Uterus (tissue), 3 donors: ENCODE measurements at regions not wholly inside any gene's neighbourhood (a gene's known extent, or its start where the extent isn't known, plus 50 kb on each side); places are given as distances from the start of the nearest gene placed in this dataset.

Experiments used
- DNase-seq, 2 donors: peaks; one replicate each; pipeline ENCODE4 v3.0.0-alpha.2; 2019 to 2020
- H3K27ac ChIP-seq, 2 donors: fragments of 200-600 bp; sonication (generic); 1 replicate in 1 of 2; 2 replicates in 1 of 2; pipeline ENCODE4 v1.5.1; 2016 to 2018
- H3K27me3 ChIP-seq, 2 donors: fragments of 200-600 bp; sonication (generic); one replicate each; pipeline ENCODE4 v1.5.1; 2018 to 2019; ENCODE audit warnings: control low read depth in 1 of 2
- H3K36me3 ChIP-seq, 2 donors: fragments of 200-600 bp; sonication (generic); one replicate each; pipeline ENCODE4 v1.5.1; 2019; ENCODE audit warnings: control low read depth in 1 of 2
- H3K4me1 ChIP-seq, 2 donors: fragments of 200-600 bp; sonication (generic); one replicate each; pipeline ENCODE4 v1.5.1; 2018 to 2019; ENCODE audit warnings: control low read depth in 1 of 2
- H3K4me3 ChIP-seq, 2 donors: fragments of 200-600 bp; sonication (generic); 1 replicate in 1 of 2; 2 replicates in 1 of 2; pipeline ENCODE4 v1.5.1; 2018 to 2019; ENCODE audit warnings: mild to moderate bottlenecking in 1 of 2
- H3K9me3 ChIP-seq, 2 donors: fragments of 200-600 bp; sonication (generic); one replicate each; pipeline ENCODE4 v1.5.1; 2019; ENCODE audit warnings: control low read depth in 1 of 2
- CTCF ChIP-seq, 4 experiments: fragments of 200-600 bp in 2 of 4; fragments of 450-650 bp in 2 of 4; sonication (generic) in 2 of 4; IDR thresholded peaks; one replicate each; pipeline ENCODE4 v1.5.1; 2016 to 2019; ENCODE audit warnings: antibody characterized with exemption in 4 of 4, mild to moderate bottlenecking in 2 of 4, moderate library complexity in 1 of 4
- POLR2A ChIP-seq, 2 donors: fragments of 450-650 bp; IDR thresholded peaks; one replicate each; pipeline ENCODE4 v1.6.1; 2016; ENCODE audit warnings: antibody characterized with exemption in 2 of 2, mild to moderate bottlenecking in 1 of 2, moderate library complexity in 1 of 2
- intact Hi-C: fragments of 100-400 bp; cut with DNase I; formaldehyde crosslinking; loops from one replicate; pipeline ENCODE4 v1.15.1; 2023; ENCODE audit warnings: low total_unique reads
- donor health status: DM: yes; HTN: yes; CAD: no.

DNA sequence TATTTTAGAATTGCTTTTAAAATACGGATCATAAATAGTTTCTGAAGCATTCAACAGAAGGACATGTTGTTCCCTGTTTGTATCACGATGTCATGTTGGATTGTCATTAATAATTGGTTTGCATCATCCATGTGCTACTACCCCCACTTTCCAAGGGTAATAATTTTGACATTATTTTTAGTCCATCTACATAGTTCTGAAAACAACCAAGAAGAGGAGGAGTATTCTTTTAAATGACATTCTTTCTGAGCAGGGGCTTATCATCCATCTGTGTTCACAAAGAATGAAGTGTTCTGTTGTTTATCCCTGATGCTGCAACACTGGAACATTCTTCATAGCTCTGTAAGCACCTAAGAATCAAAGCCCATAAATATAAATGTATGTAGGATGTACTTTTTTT, 151.0 kb upstream of the CITED2 start:
- peak overlapping the region; percentile 79 to 94 for H3K27ac ChIP-seq
- TF ChIP-seq POLR2A (IDR thresholded peaks at IDR 0.05): no peak
- TF ChIP-seq CTCF (IDR thresholded peaks at IDR 0.05): no peak
- H3K36me3 ChIP-seq: no peaks in the 10 kb centered on the region
- no peaks in the 10 kb centered on the region for H3K27me3 ChIP-seq
- no peak for DNase-seq
- H3K9me3 ChIP-seq: no peaks in the 10 kb centered on the region
- H3K4me3 ChIP-seq: no peak overlapping the region
- no peaks in the 10 kb centered on the region for H3K4me1 ChIP-seq
- intact Hi-C loops: loop anchor here (2.0 kb wide), 1 partner anchor 151 kb away; the partner anchor contains the start of gene CITED2

- Histone ChIP-seq H3K4me1 (no peaks in the 10 kb centered on the region), H3K4me3 (no peak overlapping the region), H3K9me3 (no peaks in the 10 kb centered on the region), H3K27ac (peak overlapping the region; percentile 74 to 80), H3K27me3 (no peaks in the 10 kb centered on the region), H3K36me3 (no peaks in the 10 kb centered on the region)
- intact Hi-C loops: loop anchor here (2.0 kb wide), 1 partner anchor 149 kb away; the partner anchor contains the start of gene CITED2
- no peak for DNase-seq
- TF ChIP-seq CTCF (IDR thresholded peaks at IDR 0.05) (no peak), POLR2A (IDR thresholded peaks at IDR 0.05) (no peak)
Observed at GRCh38 chr6:139523986-139524385, 149.5 kb upstream of the CITED2 start.

- Histone ChIP-seq H3K9me3 (no peaks in the 10 kb centered on the region), H3K4me3 (no peak overlapping the region), H3K4me1 (no peaks in the 10 kb centered on the region), H3K27ac (peak overlapping the region; percentile 74 to 80), H3K36me3 (no peaks in the 10 kb centered on the region), H3K27me3 (no peaks in the 10 kb centered on the region)
- no peak for TF ChIP-seq CTCF (IDR thresholded peaks at IDR 0.05)
- TF ChIP-seq POLR2A (IDR thresholded peaks at IDR 0.05): no peak
- intact Hi-C loops: no loop called here
- no peak for DNase-seq
Observed at GRCh38 chr6:139522511-139523220, 148.2 kb upstream of the CITED2 start.

DNA sequence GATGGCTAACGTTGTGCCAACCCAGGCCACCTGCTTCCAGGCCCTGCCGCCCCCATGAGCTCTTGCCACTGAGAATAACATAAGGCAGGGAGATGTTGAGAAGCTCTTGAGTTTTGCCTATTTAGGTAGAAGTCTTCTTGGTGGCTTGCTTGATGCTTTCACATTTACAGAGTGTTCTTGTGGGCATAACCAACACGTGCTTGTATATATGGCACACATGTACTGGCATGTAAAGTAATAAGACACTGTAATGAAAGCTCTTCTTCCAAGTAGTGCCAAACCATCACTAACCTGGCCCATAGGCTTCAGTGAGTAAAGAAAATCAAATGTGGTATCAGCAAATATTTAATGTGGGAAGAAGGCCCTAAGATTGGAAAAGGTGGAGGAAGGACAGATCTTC, 146.9 kb upstream of the CITED2 start:
- no peak for TF ChIP-seq POLR2A (IDR thresholded peaks at IDR 0.05)
- no peak for TF ChIP-seq CTCF (IDR thresholded peaks at IDR 0.05)
- Histone ChIP-seq H3K27me3 (no peaks in the 10 kb centered on the region), H3K4me3 (no peak overlapping the region), H3K4me1 (peaks cover 0 to 5% of the 10 kb centered on the region in 2 donors), H3K9me3 (no peaks in the 10 kb centered on the region), H3K36me3 (no peaks in the 10 kb centered on the region), H3K27ac (no peak overlapping the region)
- intact Hi-C loops: no loop called here
- no peak for DNase-seq

DNA sequence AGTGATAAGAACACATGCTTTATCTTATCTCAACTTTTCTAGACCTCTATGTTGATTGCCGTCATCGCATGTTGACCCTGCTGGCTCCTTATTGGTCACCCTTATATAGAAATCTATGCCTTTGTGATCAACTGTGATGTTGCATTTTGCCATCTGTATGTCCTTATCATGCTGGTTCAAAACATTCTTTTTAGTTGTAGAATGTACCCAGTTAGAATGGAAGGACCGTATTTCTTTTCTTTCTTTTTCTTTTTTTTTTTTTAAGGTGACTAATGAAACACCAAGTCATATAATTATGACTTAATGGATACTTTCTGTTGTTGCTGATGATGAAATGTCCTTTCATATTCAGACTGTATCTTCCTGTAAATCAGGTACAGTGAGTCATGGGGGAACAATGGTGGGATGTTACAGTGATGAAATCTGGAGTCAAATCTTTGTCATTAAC, 145.9 kb upstream of the CITED2 start:
- DNase-seq: no peak
- no peak for TF ChIP-seq CTCF (IDR thresholded peaks at IDR 0.05)
- no peak for TF ChIP-seq POLR2A (IDR thresholded peaks at IDR 0.05)
- Histone ChIP-seq H3K36me3 (no peaks in the 10 kb centered on the region), H3K27ac (peak overlapping the region; percentile 53 to 68), H3K4me3 (no peak overlapping the region), H3K4me1 (peaks cover 0 to 5% of the 10 kb centered on the region in 2 donors), H3K27me3 (no peaks in the 10 kb centered on the region), H3K9me3 (no peaks in the 10 kb centered on the region)
- intact Hi-C loops: no loop called here
